ENCODE measurements at regions not wholly inside any gene's neighbourhood (a gene's known extent, or its start where the extent isn't known, plus 50 kb on each side); places are given as distances from the start of the nearest gene placed in this dataset.

DNA sequence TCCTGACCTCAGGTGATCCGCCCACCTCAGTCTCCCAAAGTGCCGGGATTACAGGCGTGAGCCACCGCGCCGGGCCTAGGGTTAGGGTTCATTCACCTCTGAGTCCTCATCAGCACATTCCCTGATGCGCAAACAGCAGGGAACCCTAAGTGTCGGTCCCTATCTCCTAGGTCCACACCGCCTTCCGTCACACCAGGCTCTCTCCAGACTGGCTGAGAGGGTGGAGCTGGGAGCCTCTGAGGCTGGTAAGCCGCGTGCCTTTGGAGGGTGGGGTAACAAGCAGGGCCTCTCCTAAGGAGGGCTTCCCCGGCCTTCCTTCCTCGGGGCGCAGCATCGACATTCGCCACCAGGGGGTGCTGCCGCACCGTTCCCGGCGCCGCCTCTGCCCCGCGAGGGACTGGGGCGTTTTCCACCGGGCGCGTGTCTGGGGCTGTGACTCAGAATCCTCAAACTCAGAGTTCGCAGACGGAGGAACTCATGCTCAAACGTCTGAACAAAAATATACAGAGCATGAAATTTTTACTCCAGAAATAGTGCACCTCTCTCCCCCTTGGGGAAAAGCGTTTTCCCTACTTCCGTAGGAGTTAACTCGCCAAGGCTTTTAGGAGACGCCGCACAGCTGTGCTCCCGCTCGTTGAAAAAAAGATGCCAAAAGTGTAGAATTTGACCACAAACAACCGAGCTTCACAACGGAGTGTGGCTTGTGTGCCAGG, 63.9 kb upstream of the ASAP2 start (continued):
- TF ChIP-seq, protein P1, sequence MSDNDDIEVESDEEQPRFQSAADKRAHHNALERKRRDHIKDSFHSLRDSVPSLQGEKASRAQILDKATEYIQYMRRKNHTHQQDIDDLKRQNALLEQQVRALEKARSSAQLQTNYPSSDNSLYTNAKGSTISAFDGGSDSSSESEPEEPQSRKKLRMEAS (IDR thresholded peaks at IDR 0.05) = peak; percentile 83
- TF ChIP-seq POU5F1 (IDR thresholded peaks at IDR 0.05; ENCODE audit: low read depth, low read length) (no peak), TAF1 (IDR thresholded peaks at IDR 0.05; ENCODE audit: low read depth, low read length) (0 out of 2 replicates have a peak, but pooled peaks have one; percentile 25), CEBPB (IDR thresholded peaks at IDR 0.05; ENCODE audit: low read depth, low read length) (no peak), SIX5 (IDR thresholded peaks at IDR 0.05; ENCODE audit: low read depth, low read length) (no peak), SAP30 (IDR thresholded peaks at IDR 0.05; ENCODE audit: insufficient read depth, insufficient replicate concordance, low read length) (no peak), CBX5 (IDR thresholded peaks at IDR 0.05; ENCODE audit: low read depth, low read length) (no peak), ZNF274 (IDR thresholded peaks at IDR 0.05; ENCODE audit: borderline replicate concordance, extremely low read depth, low read length) (no peak), SP4 (IDR thresholded peaks at IDR 0.05; ENCODE audit: low read length) (no peak), JUND (IDR thresholded peaks at IDR 0.05; ENCODE audit: low read length) (peak; percentile 51), TCF12 (IDR thresholded peaks at IDR 0.05; ENCODE audit: low read depth, low read length) (no peak), CHD1 (IDR thresholded peaks at IDR 0.05; ENCODE audit: low read depth, low read length) (no peak), RXRA (IDR thresholded peaks at IDR 0.05; ENCODE audit: insufficient read depth, low read depth, low read length) (peak; percentile 15; the same call in 1 of the 2 replicates), SP1 (IDR thresholded peaks at IDR 0.05; ENCODE audit: low read depth, low read length) (no peak), CREB1 (IDR thresholded peaks at IDR 0.05) (peak; percentile 47; the same call in 1 of the 2 replicates), SIN3A (conservative IDR thresholded peaks at IDR 0.05 in 1 of 2, IDR thresholded peaks at IDR 0.05 in 1 of 2; ENCODE audit: low read depth in 1 of 2, low read length in 2 of 2) (no peak), HDAC2 (IDR thresholded peaks at IDR 0.05; ENCODE audit: borderline replicate concordance in 1 of 2, low read depth in 2 of 2, low read length in 2 of 2) (0 out of 4 replicates have a peak, but pooled peaks of 1 of the 2 experiments have one; percentile 22), CHD2 (IDR thresholded peaks at IDR 0.05; ENCODE audit: low read length) (no peak; the same call in 1 of the 2 replicates), HDAC6 (IDR thresholded peaks at IDR 0.05; ENCODE audit: low read depth, low read length) (no peak), TBP (IDR thresholded peaks at IDR 0.05; ENCODE audit: low read depth, low read length) (0 out of 2 replicates have a peak, but pooled peaks have one; percentile 24), KDM5A (IDR thresholded peaks at IDR 0.05; ENCODE audit: low read length) (no peak), ASH2L (IDR thresholded peaks at IDR 0.05; ENCODE audit: low read length) (no peak), BACH1 (IDR thresholded peaks at IDR 0.05; ENCODE audit: low read length) (peak; percentile 45; the same call in 1 of the 2 replicates), NRF1 (IDR thresholded peaks at IDR 0.05; ENCODE audit: low read depth, low read length) (no peak)
- TF ChIP-seq, protein P2, sequence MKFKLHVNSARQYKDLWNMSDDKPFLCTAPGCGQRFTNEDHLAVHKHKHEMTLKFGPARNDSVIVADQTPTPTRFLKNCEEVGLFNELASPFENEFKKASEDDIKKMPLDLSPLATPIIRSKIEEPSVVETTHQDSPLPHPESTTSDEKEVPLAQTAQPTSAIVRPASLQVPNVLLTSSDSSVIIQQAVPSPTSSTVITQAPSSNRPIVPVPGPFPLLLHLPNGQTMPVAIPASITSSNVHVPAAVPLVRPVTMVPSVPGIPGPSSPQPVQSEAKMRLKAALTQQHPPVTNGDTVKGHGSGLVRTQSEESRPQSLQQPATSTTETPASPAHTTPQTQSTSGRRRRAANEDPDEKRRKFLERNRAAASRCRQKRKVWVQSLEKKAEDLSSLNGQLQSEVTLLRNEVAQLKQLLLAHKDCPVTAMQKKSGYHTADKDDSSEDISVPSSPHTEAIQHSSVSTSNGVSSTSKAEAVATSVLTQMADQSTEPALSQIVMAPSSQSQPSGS (IDR thresholded peaks at IDR 0.05; ENCODE audit: low read length) = no peak

All from H1 (cell line).